PC-9 (cell line): ENCODE measurements at regions not wholly inside any gene's neighbourhood (a gene's known extent, or its start where the extent isn't known, plus 50 kb on each side); places are given as distances from the start of the nearest gene placed in this dataset.

Experiments used
- BruUV-seq: library from RNA; stranded (reverse); fragments of 400-500 nt; replicated peaks from 2 replicates; lab custom pipeline; 2021; lab: Mats Ljungman, UMichigan
- CTCF ChIA-PET: fragments of 300-600 bp; sonication (Branson Sonifier 250); formaldehyde crosslinking; loops from one replicate; lab custom pipeline; 2022; ENCODE audit warnings: antibody characterized with exemption; lab: Charles Lee
- POLR2A ChIA-PET: fragments of 300-600 bp; sonication (Branson Sonifier 250); formaldehyde crosslinking; loops from one replicate; lab custom pipeline; 2022; ENCODE audit warnings: antibody characterized with exemption; ENCODE audit not compliant: unreplicated experiment; lab: Charles Lee
- DNase-seq, 2 experiments: peaks; one replicate each; pipeline versions ENCODE4 v3.0.0 to v3.0.0-alpha.2; 2015 to 2022; ENCODE audit warnings: mixed read lengths in 1 of 2
- H2AFZ ChIP-seq: fragments of 200-600 bp; sonication (generic); 2 replicates; pipeline ENCODE4 v1.8.1; 2017; ENCODE audit warnings: antibody characterized with exemption
- H3F3A ChIP-seq: fragments of 200-600 bp; sonication (generic); 2 replicates; pipeline ENCODE4 v1.8.1; 2017; ENCODE audit warnings: antibody characterized with exemption, mild to moderate bottlenecking, low read depth; ENCODE audit not compliant: insufficient read depth
- H3K27ac ChIP-seq: fragments of 200-600 bp; sonication (generic); 2 replicates; pipeline ENCODE4 v1.6.1; 2016; ENCODE audit warnings: mixed run types
- H3K27me3 ChIP-seq: fragments of 200-600 bp; sonication (generic); 2 replicates; pipeline ENCODE4 v1.6.1; 2016; ENCODE audit warnings: low read depth, mixed run types; ENCODE audit not compliant: insufficient read depth
- H3K36me3 ChIP-seq: fragments of 200-600 bp; sonication (generic); 2 replicates; pipeline ENCODE4 v1.6.1; 2016; ENCODE audit warnings: low read depth, mixed run types
- H3K4me1 ChIP-seq: fragments of 200-600 bp; sonication (generic); replicated peaks from 2 replicates; pipeline ENCODE4 v1.6.1; 2016; ENCODE audit warnings: mixed run types; ENCODE audit not compliant: insufficient read depth
- H3K4me2 ChIP-seq: fragments of 200-600 bp; sonication (generic); 2 replicates; pipeline ENCODE4 v1.6.1; 2017; ENCODE audit warnings: mixed run types
- H3K4me3 ChIP-seq: fragments of 200-600 bp; sonication (generic); 2 replicates; pipeline ENCODE4 v1.6.1; 2016; ENCODE audit warnings: mixed run types
- H3K79me2 ChIP-seq: fragments of 200-600 bp; sonication (generic); 2 replicates; pipeline ENCODE4 v1.6.1; 2017; ENCODE audit warnings: low read depth, mixed run types
- H3K9me2 ChIP-seq: fragments of 200-600 bp; sonication (generic); 2 replicates; pipeline ENCODE4 v1.8.1; 2017; ENCODE audit warnings: mild to moderate bottlenecking; ENCODE audit not compliant: insufficient read depth
- H3K9me3 ChIP-seq: fragments of 200-600 bp; sonication (generic); 2 replicates; pipeline ENCODE4 v1.8.1; 2016; ENCODE audit warnings: low read depth; ENCODE audit not compliant: insufficient read depth
- H4K20me1 ChIP-seq: fragments of 200-600 bp; sonication (generic); 2 replicates; pipeline ENCODE4 v1.8.1; 2017; ENCODE audit not compliant: insufficient read depth
- EZH2 ChIP-seq: fragments of 200-600 bp; sonication (generic); IDR thresholded peaks from 2 replicates; pipeline ENCODE4 v1.8.0; 2017; ENCODE audit warnings: antibody characterized with exemption, low read depth
- intact Hi-C: fragments of 100-400 bp; cut with micrococcal nuclease; formaldehyde crosslinking; loops from one replicate; pipeline ENCODE4 v1.10.0; 2022; ENCODE audit not compliant: unreplicated experiment
- TF ChIP-seq, protein P1 (sequence below): fragments of 200-600 bp; sonication (generic); conservative IDR thresholded peaks from 2 replicates; pipeline ENCODE4 v1.6.1; 2017; ENCODE audit warnings: mixed run types, antibody characterized with exemption, mild to moderate bottlenecking, moderate library complexity

DNA sequence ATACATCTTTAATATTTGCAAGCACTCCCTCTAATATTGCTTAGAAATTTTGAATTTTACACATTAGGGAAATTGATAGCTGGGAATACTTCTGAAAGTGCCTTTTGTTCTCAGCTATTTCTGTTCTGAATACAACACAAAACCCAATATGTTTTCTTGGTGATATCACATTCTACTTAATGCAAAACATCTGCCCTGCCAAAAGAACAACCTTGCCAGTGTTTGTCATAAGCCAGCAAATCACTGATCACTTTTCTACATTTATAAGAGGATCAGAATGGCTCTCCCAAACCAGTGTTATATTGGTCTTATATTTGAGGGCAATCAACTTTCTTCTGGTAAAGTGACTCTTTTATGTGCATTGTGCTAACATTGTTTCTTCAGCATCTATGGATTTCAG, 126.8 kb upstream of the APOOL start:
- no TSS peak for BruUV-seq
- no peaks in the 10 kb centered on the region for H3K36me3 ChIP-seq
- no peaks in the 10 kb centered on the region for H3K9me2 ChIP-seq
- ChIA-PET CTCF (no interaction called here), POLR2A (no interaction called here)
- H4K20me1 ChIP-seq: no peaks in the 10 kb centered on the region
- no peak overlapping the region for H3K27ac ChIP-seq
- no peaks in the 10 kb centered on the region for H3K9me3 ChIP-seq
- intact Hi-C loops: no loop called here
- H3F3A ChIP-seq: no peaks in the 10 kb centered on the region
- H3K4me3 ChIP-seq: no peak overlapping the region
- H3K4me2 ChIP-seq: no peak overlapping the region
- no peak for DNase-seq
- no peaks in the 10 kb centered on the region for H3K4me1 ChIP-seq
- H3K27me3 ChIP-seq: no peaks in the 10 kb centered on the region
- no peaks in the 10 kb centered on the region for H3K79me2 ChIP-seq
- no peak overlapping the region for H2AFZ ChIP-seq
- TF ChIP-seq, protein P1, sequence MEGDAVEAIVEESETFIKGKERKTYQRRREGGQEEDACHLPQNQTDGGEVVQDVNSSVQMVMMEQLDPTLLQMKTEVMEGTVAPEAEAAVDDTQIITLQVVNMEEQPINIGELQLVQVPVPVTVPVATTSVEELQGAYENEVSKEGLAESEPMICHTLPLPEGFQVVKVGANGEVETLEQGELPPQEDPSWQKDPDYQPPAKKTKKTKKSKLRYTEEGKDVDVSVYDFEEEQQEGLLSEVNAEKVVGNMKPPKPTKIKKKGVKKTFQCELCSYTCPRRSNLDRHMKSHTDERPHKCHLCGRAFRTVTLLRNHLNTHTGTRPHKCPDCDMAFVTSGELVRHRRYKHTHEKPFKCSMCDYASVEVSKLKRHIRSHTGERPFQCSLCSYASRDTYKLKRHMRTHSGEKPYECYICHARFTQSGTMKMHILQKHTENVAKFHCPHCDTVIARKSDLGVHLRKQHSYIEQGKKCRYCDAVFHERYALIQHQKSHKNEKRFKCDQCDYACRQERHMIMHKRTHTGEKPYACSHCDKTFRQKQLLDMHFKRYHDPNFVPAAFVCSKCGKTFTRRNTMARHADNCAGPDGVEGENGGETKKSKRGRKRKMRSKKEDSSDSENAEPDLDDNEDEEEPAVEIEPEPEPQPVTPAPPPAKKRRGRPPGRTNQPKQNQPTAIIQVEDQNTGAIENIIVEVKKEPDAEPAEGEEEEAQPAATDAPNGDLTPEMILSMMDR: no peak
- TF ChIP-seq EZH2: no peak

DNA sequence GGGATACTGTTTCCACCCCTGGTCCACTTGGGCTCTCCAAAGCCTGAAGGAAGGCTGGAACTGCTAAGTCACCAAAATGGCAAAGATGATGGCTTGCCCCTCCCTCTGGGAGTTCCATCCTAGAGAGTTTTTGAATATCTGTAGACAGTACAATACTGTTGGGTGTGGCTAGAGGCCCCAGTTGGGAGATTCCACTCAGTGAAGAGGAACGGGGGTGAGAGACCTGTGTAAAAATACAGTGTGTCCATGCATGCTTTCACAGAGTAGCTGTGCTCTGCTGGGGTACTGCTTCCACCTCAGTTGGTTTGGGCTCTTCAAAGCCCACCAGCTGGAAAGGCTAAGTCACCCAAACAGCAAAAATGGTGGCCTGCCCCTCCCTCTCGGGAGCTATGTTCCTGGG, 109.8 kb upstream of the APOOL start:
- CTCF ChIA-PET: no interaction called here
- no peak for DNase-seq
- TF ChIP-seq, protein P1: no peak
- TF ChIP-seq EZH2: no peak

DNA sequence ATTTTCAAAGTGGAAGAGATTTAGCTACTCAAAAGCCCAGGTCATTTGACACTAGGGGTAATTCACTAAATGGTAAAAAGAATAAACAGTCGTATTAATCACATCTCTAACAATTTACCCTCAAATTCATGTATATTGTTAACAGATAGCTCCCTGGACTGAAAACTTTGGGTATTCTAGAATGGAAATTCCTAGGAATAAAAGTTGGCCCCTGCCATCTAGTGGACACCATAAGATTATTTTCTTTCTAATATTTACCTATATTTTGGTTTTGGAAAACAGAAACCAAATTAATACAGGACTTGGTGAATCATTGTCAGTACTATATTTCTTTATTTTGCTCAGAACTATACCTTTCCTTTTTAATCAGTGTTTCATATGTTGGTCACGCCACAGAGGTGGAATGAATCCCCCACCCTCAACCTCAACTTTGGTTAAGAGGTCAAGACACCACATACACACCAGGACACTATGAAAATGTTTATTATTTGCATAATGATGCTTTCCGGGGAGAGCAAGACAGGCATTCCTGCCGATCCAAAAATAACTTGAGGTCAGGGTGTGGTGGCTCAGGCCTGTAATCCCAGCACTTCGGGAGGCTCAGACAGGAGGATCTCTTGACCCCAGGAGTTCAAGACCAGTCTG, 96.2 kb upstream of the APOOL start:
- H3K4me1 ChIP-seq: no peaks in the 10 kb centered on the region
- ChIA-PET POLR2A (no interaction called here), CTCF (interaction anchor here (0.7 kb wide), 1 partner anchor 191 kb away, joined by 4 read pairs; no protein-coding TSS in a partner anchor)
- H3K79me2 ChIP-seq: no peaks in the 10 kb centered on the region
- no peaks in the 10 kb centered on the region for H4K20me1 ChIP-seq
- H2AFZ ChIP-seq: no peak overlapping the region
- H3K27me3 ChIP-seq: no peaks in the 10 kb centered on the region
- no TSS peak for BruUV-seq
- H3K27ac ChIP-seq: no peak overlapping the region
- intact Hi-C loops: loop anchor here (10.0 kb wide), 1 partner anchor 183 kb away; no protein-coding TSS in a partner anchor
- no peak for DNase-seq
- no peaks in the 10 kb centered on the region for H3K36me3 ChIP-seq
- H3K4me3 ChIP-seq: no peak overlapping the region
- H3K9me2 ChIP-seq: no peaks in the 10 kb centered on the region
- TF ChIP-seq EZH2: no peak
- TF ChIP-seq, protein P1: peak; percentile 45
- H3K4me2 ChIP-seq: no peak overlapping the region
- no peaks in the 10 kb centered on the region for H3F3A ChIP-seq
- no peaks in the 10 kb centered on the region for H3K9me3 ChIP-seq

More for the DNA sequence above, 109.8 kb upstream of the APOOL start:
- intact Hi-C loops: no loop called here
- Histone ChIP-seq H3F3A (no peaks in the 10 kb centered on the region), H3K36me3 (no peaks in the 10 kb centered on the region), H2AFZ (no peak overlapping the region), H3K4me1 (no peaks in the 10 kb centered on the region), H3K79me2 (no peaks in the 10 kb centered on the region), H3K4me3 (no peak overlapping the region), H3K9me3 (no peaks in the 10 kb centered on the region), H3K9me2 (no peaks in the 10 kb centered on the region), H4K20me1 (no peaks in the 10 kb centered on the region), H3K27ac (no peak overlapping the region), H3K27me3 (no peaks in the 10 kb centered on the region), H3K4me2 (no peak overlapping the region)
- POLR2A ChIA-PET: no interaction called here
- no TSS peak for BruUV-seq
